Colonic mucosa (tissue), 4 donors: ENCODE measurements at regions not wholly inside any gene's neighbourhood (a gene's known extent, or its start where the extent isn't known, plus 50 kb on each side); places are given as distances from the start of the nearest gene placed in this dataset.

ENCODE experiments used
- DNase-seq: peaks from one replicate; pipeline ENCODE4 v3.0.0-alpha.2; 2020
- H3K27ac ChIP-seq: fragments of 200-600 bp; one replicate; pipeline ENCODE4 v1.8.0; 2021
- H3K27me3 ChIP-seq: fragments of 200-600 bp; one replicate; pipeline ENCODE4 v1.8.0; 2021
- H3K36me3 ChIP-seq: fragments of 200-600 bp; one replicate; pipeline ENCODE4 v1.8.0; 2021
- H3K4me1 ChIP-seq: fragments of 200-600 bp; one replicate; pipeline ENCODE4 v1.8.0; 2021; ENCODE audit warnings: mild to moderate bottlenecking
- H3K4me3 ChIP-seq: fragments of 200-600 bp; one replicate; pipeline ENCODE4 v1.8.0; 2021
- H3K9ac ChIP-seq, 2 donors: one replicate each; pipeline ENCODE4 v1.7.0; 2013; ENCODE audit warnings: control low read depth in 2 of 2, low read depth in 2 of 2, low read length in 2 of 2
- H3K9me3 ChIP-seq: fragments of 200-600 bp; one replicate; pipeline ENCODE4 v1.8.0; 2021
- intact Hi-C: fragments of 100-400 bp; cut with DNase I; formaldehyde crosslinking; loops from one replicate; pipeline ENCODE4 v1.14.1; 2022
- TF ChIP-seq, protein P1 (sequence below): fragments of 200-600 bp; IDR thresholded peaks from one replicate; pipeline ENCODE4 v1.8.0; 2022; ENCODE audit warnings: antibody characterized with exemption, mild to moderate bottlenecking
- donor health status: healthy.
- donor health status: DM: no; HTN: no; CAD: no.
- donor health status: DM: no; HTN: no; CAD: no.

DNA sequence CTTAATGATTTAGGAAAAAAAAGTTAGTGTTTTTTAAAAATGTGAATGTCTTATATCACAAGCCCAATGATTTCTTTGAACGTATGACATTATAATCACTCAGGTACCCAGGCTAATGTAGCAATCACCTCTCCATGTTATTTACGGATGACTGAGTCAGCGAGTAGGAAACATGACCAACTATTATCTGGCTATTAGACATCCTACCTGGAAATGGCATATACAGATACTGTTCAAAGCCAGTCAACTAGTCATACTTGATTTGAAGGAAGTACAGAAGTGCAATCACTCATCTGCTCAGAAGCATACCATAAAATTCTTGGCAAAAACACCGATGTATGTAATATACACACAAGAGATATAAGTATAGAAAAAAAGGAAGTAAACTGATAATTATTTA lies 732.5 kb downstream of the ARAP2 start:
- H3K36me3 ChIP-seq, result no peaks in the 10 kb centered on the region
- no peak overlapping the region for H3K9ac ChIP-seq
- H3K27ac ChIP-seq, result no peak overlapping the region
- no peaks in the 10 kb centered on the region for H3K4me1 ChIP-seq
- no peak for DNase-seq
- H3K27me3 ChIP-seq, result no peaks in the 10 kb centered on the region
- H3K4me3 ChIP-seq, result no peak overlapping the region
- TF ChIP-seq, protein P1, sequence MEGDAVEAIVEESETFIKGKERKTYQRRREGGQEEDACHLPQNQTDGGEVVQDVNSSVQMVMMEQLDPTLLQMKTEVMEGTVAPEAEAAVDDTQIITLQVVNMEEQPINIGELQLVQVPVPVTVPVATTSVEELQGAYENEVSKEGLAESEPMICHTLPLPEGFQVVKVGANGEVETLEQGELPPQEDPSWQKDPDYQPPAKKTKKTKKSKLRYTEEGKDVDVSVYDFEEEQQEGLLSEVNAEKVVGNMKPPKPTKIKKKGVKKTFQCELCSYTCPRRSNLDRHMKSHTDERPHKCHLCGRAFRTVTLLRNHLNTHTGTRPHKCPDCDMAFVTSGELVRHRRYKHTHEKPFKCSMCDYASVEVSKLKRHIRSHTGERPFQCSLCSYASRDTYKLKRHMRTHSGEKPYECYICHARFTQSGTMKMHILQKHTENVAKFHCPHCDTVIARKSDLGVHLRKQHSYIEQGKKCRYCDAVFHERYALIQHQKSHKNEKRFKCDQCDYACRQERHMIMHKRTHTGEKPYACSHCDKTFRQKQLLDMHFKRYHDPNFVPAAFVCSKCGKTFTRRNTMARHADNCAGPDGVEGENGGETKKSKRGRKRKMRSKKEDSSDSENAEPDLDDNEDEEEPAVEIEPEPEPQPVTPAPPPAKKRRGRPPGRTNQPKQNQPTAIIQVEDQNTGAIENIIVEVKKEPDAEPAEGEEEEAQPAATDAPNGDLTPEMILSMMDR, result no peak
- no peaks in the 10 kb centered on the region for H3K9me3 ChIP-seq
- intact Hi-C loops, result no loop called here

DNA sequence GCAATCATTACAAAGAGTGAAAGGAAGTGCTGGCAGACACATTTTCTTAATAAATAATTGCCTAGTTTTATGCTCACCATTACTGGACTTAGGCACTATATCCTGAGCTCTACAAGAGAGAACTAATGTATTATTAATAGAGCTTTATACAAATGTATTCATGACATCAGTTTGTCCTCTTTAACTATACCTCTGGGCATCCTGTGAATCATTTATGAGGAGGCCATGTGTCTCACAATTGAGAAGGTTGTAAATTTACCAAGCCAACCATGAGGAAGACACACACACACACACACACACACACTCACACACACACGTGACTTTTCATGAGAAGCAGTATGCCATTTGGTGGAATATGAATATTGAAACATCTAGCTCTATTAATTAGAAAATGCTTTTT lies 728.2 kb downstream of the ARAP2 start:
- H3K4me3 ChIP-seq, result no peak overlapping the region
- no peak overlapping the region for H3K27ac ChIP-seq
- no peaks in the 10 kb centered on the region for H3K36me3 ChIP-seq
- intact Hi-C loops, result no loop called here
- DNase-seq, result no peak
- no peaks in the 10 kb centered on the region for H3K27me3 ChIP-seq
- no peak overlapping the region for H3K9ac ChIP-seq
- H3K4me1 ChIP-seq, result no peaks in the 10 kb centered on the region
- H3K9me3 ChIP-seq, result no peaks in the 10 kb centered on the region
- TF ChIP-seq, protein P1, result no peak

DNA sequence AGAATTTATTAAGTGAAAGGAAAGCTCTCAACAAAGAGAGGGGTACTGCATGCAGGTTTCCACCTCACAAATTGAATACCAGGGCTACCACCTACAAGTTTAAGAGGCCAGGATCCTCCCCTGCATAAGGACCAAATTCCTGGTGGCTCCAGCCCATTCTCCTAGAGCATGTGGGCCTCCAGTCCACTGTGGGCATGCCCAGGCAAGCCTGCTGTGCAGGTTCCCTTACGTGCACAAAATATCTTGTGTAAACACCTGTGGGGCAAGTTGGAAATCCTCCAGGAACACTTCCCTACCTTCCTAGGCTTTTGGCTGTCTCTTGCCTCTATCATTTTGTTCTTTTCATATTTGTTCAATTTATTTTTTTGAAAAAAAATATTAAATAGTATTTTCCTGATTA lies 724.3 kb downstream of the ARAP2 start:
- Histone ChIP-seq H3K4me3 (no peak overlapping the region), H3K27me3 (no peaks in the 10 kb centered on the region), H3K27ac (no peak overlapping the region), H3K36me3 (no peaks in the 10 kb centered on the region), H3K9me3 (no peaks in the 10 kb centered on the region), H3K9ac (no peak overlapping the region), H3K4me1 (no peaks in the 10 kb centered on the region)
- TF ChIP-seq, protein P1, result no peak
- intact Hi-C loops, result no loop called here
- DNase-seq, result no peak

DNA sequence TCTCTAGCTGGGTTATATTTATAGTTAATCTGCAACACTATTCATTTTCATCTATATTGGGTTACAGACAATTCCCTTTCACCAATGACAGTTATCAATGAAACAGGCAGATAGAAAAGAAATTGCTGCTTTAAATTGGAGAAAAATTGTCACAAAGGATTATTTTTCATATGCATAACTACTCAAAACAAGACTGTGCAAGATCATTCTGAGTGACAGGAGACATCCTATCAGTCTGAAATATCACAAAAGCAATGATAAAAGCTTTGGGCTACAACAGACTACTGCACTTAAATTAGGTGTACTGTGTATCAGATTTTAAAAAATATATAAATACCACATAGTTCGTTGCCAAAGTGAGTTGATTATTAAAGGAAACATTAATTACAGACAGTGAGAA lies 722.6 kb downstream of the ARAP2 start:
- Histone ChIP-seq H3K4me1 (no peaks in the 10 kb centered on the region), H3K36me3 (no peaks in the 10 kb centered on the region), H3K4me3 (no peak overlapping the region), H3K27ac (no peak overlapping the region), H3K27me3 (no peaks in the 10 kb centered on the region), H3K9ac (no peak overlapping the region), H3K9me3 (no peaks in the 10 kb centered on the region)
- no peak for DNase-seq
- TF ChIP-seq, protein P1, result no peak
- intact Hi-C loops, result no loop called here

DNA sequence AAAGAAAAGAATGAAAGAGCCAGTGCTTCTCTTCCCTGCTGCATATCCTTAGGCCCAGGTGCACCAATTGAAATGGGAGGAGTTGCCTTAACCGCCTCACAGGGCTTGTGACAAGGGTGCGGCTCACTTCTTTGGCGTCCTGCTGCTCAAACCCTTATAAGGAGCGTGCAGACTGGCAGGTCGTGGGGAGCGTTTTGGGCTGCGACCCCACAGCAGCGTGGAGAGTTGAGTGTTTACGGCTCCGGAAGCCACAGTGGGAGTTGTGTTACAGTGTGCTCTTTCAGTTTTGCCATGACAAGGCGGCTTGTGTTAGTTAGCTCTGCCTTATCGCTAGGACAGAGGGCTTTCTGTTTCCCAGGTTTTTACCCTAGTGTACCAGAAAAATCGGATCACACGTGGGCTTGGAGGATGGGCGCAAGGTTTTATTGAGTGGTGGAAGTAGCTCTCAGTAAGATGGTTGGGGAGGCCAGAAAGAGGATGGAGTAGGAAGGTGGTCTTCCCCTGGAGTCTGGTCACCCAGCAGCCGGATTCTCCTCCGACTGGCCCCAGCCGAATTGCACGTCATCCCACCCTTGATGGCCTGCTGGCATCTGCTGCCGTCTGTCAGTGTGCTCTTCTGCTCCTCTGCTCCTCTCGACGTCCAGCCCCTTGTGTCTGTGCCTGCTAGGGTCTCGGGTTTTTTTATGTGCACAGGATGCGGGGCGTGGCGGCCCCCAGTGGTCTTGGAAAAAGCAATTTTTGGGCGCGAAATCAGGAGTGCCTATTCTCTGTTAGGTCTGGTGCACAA lies 718.9 kb downstream of the ARAP2 start:
- Histone ChIP-seq H3K27ac (no peak overlapping the region), H3K36me3 (no peaks in the 10 kb centered on the region), H3K9ac (no peak overlapping the region), H3K4me3 (no peak overlapping the region), H3K27me3 (no peaks in the 10 kb centered on the region), H3K4me1 (no peaks in the 10 kb centered on the region), H3K9me3 (no peaks in the 10 kb centered on the region)
- TF ChIP-seq, protein P1, result no peak
- no peak for DNase-seq
- intact Hi-C loops, result no loop called here
